Neural crest cell (in vitro differentiated cells): ENCODE measurements at regions not wholly inside any gene's neighbourhood (a gene's known extent, or its start where the extent isn't known, plus 50 kb on each side); places are given as distances from the start of the nearest gene placed in this dataset.
"Not testable (repeated sequence)": the region's sequence is repeated elsewhere in the genome, so short reads cannot be mapped to it uniquely, and the experiment has no call there.

Experiments
- DNase-seq: peaks from one replicate; pipeline ENCODE4 v3.0.0; 2021; ENCODE audit warnings: low read depth, mixed read lengths, low spot score
- H3K27ac Mint-ChIP-seq: one replicate; pipeline ENCODE4 v1.8.0; 2021; ENCODE audit warnings: mild to moderate bottlenecking, mixed read lengths; ENCODE audit not compliant: unreplicated experiment
- H3K27me3 Mint-ChIP-seq: 2 replicates; pipeline ENCODE4 v1.8.0; 2021; ENCODE audit warnings: low read depth, mild to moderate bottlenecking, mixed read lengths
- H3K36me3 Mint-ChIP-seq: 2 replicates; pipeline ENCODE4 v1.8.0; 2021; ENCODE audit warnings: low read depth, mild to moderate bottlenecking, mixed read lengths
- H3K4me1 Mint-ChIP-seq: 2 replicates; pipeline ENCODE4 v1.8.0; 2021; ENCODE audit warnings: mixed read lengths
- H3K4me3 Mint-ChIP-seq: one replicate; pipeline ENCODE4 v1.8.0; 2021; ENCODE audit warnings: mild to moderate bottlenecking, mixed read lengths
- H3K9me3 Mint-ChIP-seq: 2 replicates; pipeline ENCODE4 v1.8.0; 2021; ENCODE audit warnings: mixed read lengths
- TF ChIP-seq, protein P1 (sequence below): fragments of 200-600 bp; sonication (generic); conservative IDR thresholded peaks from 2 replicates; pipeline ENCODE4 v1.5.0; 2021; ENCODE audit warnings: antibody characterized with exemption, mild to moderate bottlenecking

DNA sequence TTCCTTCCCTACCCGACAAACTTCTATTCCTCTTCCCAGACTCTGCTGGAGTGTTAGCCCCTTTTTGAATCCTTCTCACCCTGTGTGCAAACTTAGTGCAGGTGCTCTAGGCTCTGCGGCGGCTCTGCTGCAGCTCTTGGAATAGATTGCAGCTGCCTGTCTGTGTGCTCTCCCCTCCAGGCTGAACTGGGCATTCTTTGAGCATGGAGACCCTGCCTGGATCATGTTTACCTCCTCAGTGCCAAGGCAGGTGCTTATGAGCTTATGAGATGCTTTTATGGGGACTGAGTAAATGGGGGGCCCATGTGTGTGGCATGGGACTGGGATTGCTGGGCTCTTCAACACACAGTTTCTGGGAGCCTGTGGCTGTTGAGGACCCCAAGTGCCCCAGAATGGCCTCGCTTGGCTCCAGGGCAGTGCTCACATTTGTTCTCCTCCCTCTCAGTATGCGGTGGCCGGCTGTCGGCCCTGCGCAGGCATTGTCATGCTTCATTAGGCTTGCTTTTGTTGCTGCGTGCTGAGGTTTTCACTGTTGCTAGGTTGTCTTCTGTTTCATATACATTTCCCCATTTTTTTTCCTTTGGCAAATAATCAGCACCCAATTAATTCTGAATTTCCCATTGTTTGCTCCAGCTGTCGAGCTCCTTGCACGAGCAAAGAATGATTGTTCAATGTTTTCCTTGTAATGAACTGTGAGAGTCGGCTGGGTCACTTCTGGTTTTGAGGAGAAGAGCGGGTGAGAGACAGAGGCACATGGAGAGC lies 185.5 kb upstream of the NLRP1 start:
- Mint-ChIP-seq H3K27me3 (peaks cover 24% of the 10 kb centered on the region), H3K4me1 (no peaks in the 10 kb centered on the region), H3K9me3 (no peaks in the 10 kb centered on the region), H3K36me3 (no peaks in the 10 kb centered on the region), H3K27ac (no peak overlapping the region), H3K4me3 (no peak overlapping the region)
- TF ChIP-seq, protein P1, sequence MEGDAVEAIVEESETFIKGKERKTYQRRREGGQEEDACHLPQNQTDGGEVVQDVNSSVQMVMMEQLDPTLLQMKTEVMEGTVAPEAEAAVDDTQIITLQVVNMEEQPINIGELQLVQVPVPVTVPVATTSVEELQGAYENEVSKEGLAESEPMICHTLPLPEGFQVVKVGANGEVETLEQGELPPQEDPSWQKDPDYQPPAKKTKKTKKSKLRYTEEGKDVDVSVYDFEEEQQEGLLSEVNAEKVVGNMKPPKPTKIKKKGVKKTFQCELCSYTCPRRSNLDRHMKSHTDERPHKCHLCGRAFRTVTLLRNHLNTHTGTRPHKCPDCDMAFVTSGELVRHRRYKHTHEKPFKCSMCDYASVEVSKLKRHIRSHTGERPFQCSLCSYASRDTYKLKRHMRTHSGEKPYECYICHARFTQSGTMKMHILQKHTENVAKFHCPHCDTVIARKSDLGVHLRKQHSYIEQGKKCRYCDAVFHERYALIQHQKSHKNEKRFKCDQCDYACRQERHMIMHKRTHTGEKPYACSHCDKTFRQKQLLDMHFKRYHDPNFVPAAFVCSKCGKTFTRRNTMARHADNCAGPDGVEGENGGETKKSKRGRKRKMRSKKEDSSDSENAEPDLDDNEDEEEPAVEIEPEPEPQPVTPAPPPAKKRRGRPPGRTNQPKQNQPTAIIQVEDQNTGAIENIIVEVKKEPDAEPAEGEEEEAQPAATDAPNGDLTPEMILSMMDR: no peak
- DNase-seq: peak; percentile 34

DNA sequence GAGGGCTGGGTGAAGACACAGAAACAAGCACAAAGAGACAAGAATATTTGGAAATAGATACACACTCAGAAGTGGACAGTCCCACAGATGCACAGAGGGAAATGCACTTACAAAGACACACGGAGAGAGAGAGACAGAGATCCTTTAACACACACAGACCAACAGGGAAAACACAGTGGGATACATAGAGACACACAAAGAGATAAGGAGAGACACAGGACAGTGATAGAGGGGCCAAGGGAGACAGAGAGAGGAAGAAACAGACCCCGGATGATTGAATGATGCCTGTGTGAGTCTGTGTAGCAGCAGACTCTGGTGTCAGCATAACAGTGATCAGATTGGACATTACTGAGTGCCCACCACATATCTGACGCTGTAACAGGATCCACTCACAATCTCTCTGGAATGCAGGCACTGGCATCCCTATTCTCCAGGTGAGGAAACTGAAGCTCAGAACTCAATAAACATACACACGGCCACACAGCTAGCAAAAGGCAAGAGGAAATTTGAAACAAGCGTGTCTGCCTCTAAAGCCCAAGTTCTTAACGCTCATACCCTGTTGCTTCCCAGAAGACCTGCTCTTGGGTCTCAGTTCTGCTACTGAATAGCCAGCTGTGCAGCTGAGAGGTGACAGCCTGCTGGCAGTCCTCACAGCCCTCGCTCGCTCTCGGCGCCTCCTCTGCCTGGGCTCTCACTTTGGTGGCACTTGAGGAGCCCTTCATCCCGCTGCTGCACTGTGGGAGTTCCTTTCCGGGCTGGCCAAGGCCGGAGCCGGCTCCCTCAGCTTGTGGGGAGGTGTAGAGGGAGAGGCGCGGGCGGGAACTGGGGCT lies 186.3 kb upstream of the NLRP1 start:
- TF ChIP-seq, protein P1: no peak
- Mint-ChIP-seq H3K27me3 (peaks cover 25% of the 10 kb centered on the region), H3K36me3 (no peaks in the 10 kb centered on the region), H3K27ac (peak overlapping the region; percentile 20), H3K9me3 (no peaks in the 10 kb centered on the region), H3K4me3 (no peak overlapping the region), H3K4me1 (no peaks in the 10 kb centered on the region)
- DNase-seq: no peak

DNA sequence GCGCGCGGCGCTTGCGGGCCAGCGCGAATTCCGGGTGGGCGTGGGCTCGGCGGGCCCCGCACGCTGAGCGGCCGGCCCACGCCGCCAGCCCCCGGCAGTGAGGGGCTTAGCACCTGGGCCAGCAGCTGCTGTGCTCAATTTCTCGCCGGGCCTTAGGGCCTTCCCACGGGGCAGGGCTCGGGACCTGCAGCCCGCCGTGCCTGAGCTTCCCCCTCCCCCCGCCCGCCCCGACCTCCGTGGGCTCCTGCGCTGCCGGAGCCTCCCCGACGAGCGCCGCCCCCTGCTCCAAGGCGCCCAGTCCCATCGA lies 186.9 kb upstream of the NLRP1 start:
- not testable (repeated sequence) for H3K9me3 Mint-ChIP-seq, DNase-seq, H3K4me3 Mint-ChIP-seq, H3K4me1 Mint-ChIP-seq, H3K27ac Mint-ChIP-seq, H3K36me3 Mint-ChIP-seq
- peaks cover 24% of the 10 kb centered on the region for H3K27me3 Mint-ChIP-seq

DNA sequence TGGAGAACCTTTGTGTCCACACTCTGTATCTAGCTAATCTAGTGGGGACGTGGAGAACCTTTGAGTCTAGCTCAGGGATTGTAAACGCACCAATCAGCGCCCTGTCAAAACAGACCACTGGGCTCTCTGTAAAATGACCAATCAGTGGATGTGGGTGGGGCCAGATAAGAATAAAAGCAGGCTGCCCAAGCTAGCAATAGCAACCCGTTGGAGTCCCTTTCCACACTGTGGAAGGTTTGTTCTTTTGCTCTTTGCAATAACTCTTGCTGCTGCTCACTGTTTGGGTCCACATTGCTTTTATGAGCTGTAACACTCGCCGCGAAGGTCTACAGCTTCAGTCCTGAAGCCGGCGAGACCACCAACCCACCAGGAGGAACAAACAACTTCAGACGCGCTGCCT lies 187.7 kb upstream of the NLRP1 start:
- DNase-seq, H3K4me1 Mint-ChIP-seq, H3K9me3 Mint-ChIP-seq, H3K4me3 Mint-ChIP-seq, H3K36me3 Mint-ChIP-seq: not testable (repeated sequence)
- Mint-ChIP-seq H3K27me3 (peaks cover 19% of the 10 kb centered on the region), H3K27ac (peak overlapping the region; percentile 23)

DNA sequence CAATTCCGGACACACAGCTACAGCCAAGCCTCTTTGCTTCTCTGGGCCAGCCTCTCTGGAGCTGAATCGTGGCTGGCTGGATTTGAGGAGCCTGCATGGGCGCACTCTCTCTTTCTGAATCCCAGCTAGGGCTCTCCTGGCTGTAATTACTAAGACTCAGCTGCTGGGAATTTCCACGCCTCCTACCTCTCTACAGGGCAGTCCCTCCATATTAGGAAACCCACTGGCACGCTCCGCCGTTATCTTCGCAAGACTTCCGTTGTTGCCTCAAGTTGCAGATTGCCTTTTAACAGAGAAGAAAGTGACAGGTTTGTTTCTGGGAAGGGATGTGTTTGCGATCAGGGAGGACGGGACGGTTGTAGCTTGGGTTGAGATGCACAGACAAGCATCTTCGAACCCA lies 188.4 kb upstream of the NLRP1 start:
- H3K27ac Mint-ChIP-seq: no peak overlapping the region
- TF ChIP-seq, protein P1: no peak
- H3K36me3 Mint-ChIP-seq: no peaks in the 10 kb centered on the region
- H3K4me1 Mint-ChIP-seq: no peaks in the 10 kb centered on the region
- H3K27me3 Mint-ChIP-seq: peaks cover 15% of the 10 kb centered on the region
- no peak overlapping the region for H3K4me3 Mint-ChIP-seq
- H3K9me3 Mint-ChIP-seq: no peaks in the 10 kb centered on the region
- DNase-seq: no peak

DNA sequence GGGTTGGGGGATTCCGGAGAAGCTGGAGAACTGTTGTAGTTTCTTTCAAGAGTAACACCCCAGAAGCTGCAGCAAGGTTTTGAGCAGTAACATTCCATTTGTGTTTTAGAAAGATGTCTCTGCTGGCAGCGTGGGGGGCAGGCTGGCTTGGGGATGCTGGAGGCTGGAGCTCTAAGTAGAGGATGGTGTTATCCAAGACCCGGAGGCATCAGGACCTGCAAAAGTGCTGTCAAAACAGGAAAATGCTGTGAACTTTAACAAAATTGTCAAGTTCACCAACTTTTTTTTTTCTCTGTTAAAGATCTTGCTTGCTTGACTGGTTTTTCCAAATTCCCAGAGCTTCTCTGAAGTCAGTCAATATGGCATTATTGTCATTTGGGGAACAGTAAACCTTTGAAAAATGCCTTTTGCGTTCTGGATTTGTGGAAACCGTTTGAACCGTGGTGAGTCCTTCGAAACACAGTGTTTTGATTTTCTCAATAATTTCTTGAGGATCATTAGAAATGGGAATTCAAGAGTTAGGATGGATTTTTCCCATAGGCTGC lies 189.6 kb upstream of the NLRP1 start:
- no peak overlapping the region for H3K4me3 Mint-ChIP-seq
- H3K36me3 Mint-ChIP-seq: no peaks in the 10 kb centered on the region
- TF ChIP-seq, protein P1: no peak

More for the DNA sequence above, 189.6 kb upstream of the NLRP1 start:
- DNase-seq: no peak
- peaks cover 5% of the 10 kb centered on the region for H3K27me3 Mint-ChIP-seq
- no peaks in the 10 kb centered on the region for H3K9me3 Mint-ChIP-seq
- H3K27ac Mint-ChIP-seq: no peak overlapping the region
- no peaks in the 10 kb centered on the region for H3K4me1 Mint-ChIP-seq
